ENCODE measurements at regions not wholly inside any gene's neighbourhood (a gene's known extent, or its start where the extent isn't known, plus 50 kb on each side); places are given as distances from the start of the nearest gene placed in this dataset.

DNA sequence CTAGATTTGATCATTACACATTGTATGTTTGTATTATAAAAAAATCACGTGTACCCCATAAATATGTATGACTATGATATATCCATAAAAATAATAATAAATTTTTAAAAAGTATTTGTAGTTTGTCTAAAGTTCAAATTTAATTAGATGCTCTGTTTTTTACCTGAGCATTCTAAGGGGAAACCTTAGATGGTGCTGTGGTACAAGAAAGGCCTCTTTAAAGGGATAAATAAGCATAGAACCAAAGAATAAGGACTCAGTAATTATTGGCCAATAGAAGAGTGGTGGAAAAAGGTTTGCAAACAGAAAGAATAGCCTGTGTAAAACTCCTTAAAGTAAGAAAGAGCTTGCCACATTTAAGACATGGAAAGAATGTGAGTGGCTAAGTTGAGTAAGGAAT lies 580.1 kb upstream of the SEL1L start:
- Histone ChIP-seq H4K91ac (ENCODE audit: low read depth, low read length) (no peak overlapping the region), H2BK5ac (ENCODE audit: low read depth, low read length, poor library complexity) (no peak overlapping the region), H2AK5ac (ENCODE audit: low read length) (no peak overlapping the region), H3K4me2 (ENCODE audit: low read length) (no peak overlapping the region), H4K12ac (ENCODE audit: low read depth, low read length) (no peak overlapping the region), H3K79me2 (ENCODE audit: control insufficient read depth, insufficient read depth, low read length, poor library complexity) (no peaks in the 10 kb centered on the region), H3K4me1 (ENCODE audit: control insufficient read depth in 1 of 2, insufficient read depth in 2 of 2, low read length in 2 of 2) (no peaks in the 10 kb centered on the region), H2BK120ac (ENCODE audit: insufficient read depth, low read length, poor library complexity) (no peak overlapping the region), H3K23ac (ENCODE audit: low read length) (no peak overlapping the region), H2AFZ (ENCODE audit: insufficient read depth, low read length, poor library complexity) (no peak overlapping the region), H3K9ac (ENCODE audit: low read length) (no peak overlapping the region), H3K79me1 (ENCODE audit: low read length) (no peaks in the 10 kb centered on the region), H3K27me3 (ENCODE audit: insufficient read depth, low read length) (no peaks in the 10 kb centered on the region), H3K27ac (ENCODE audit: low read depth, low read length) (no peak overlapping the region), H4K8ac (ENCODE audit: low read depth, low read length) (no peak overlapping the region), H3K14ac (ENCODE audit: low read length) (no peak overlapping the region), H3K4me3 (ENCODE audit: low read depth, low read length) (no peak overlapping the region), H3K36me3 (ENCODE audit: control insufficient read depth in 1 of 2, insufficient read depth in 2 of 2, low read length in 2 of 2) (no peaks in the 10 kb centered on the region), H3K18ac (ENCODE audit: low read length) (no peak overlapping the region), H2BK12ac (ENCODE audit: low read length) (no peak overlapping the region), H3K4ac (ENCODE audit: low read depth, low read length) (no peak overlapping the region), H3K9me3 (ENCODE audit: insufficient read depth, low read depth, low read length) (no peaks in the 10 kb centered on the region)
- WGBS (ENCODE audit: extremely low coverage, insufficient coverage, insufficient read length) = no CpG with 5 or more reads among the region's 1 CpG
- DNase-seq = no peak

DNA sequence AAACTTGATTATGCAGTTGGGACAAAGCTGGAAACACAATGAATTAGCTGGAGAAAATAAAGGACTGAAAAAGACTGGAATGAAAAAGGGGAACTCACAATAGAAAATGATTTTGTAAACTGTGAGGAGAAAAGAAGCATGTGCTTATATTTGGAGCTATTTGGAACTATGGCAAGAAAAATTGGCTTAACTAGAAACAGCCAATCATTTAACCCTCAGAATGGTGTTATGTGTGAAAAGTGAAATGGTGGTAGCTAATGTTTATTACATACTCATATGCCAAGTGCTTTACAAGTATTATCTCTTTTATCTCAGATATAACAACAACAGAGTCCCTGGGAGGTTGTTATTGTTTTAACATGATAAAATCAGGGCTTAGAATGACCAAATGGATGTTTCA lies 583.1 kb upstream of the SEL1L start:
- no peak overlapping the region for H3K27ac ChIP-seq (ENCODE audit: low read depth, low read length)
- H3K23ac ChIP-seq (ENCODE audit: low read length) = no peak overlapping the region
- H3K9me3 ChIP-seq (ENCODE audit: insufficient read depth, low read depth, low read length) = no peaks in the 10 kb centered on the region
- H3K79me2 ChIP-seq (ENCODE audit: control insufficient read depth, insufficient read depth, low read length, poor library complexity) = no peaks in the 10 kb centered on the region
- no peak overlapping the region for H3K18ac ChIP-seq (ENCODE audit: low read length)
- DNase-seq = no peak
- no peak overlapping the region for H3K4ac ChIP-seq (ENCODE audit: low read depth, low read length)
- H2AK5ac ChIP-seq (ENCODE audit: low read length) = no peak overlapping the region
- no peak overlapping the region for H3K4me3 ChIP-seq (ENCODE audit: low read depth, low read length)
- no peak overlapping the region for H4K8ac ChIP-seq (ENCODE audit: low read depth, low read length)
- no peak overlapping the region for H2BK12ac ChIP-seq (ENCODE audit: low read length)
- H4K91ac ChIP-seq (ENCODE audit: low read depth, low read length) = no peak overlapping the region
- no peaks in the 10 kb centered on the region for H3K36me3 ChIP-seq (ENCODE audit: control insufficient read depth in 1 of 2, insufficient read depth in 2 of 2, low read length in 2 of 2)
- no peak overlapping the region for H2AFZ ChIP-seq (ENCODE audit: insufficient read depth, low read length, poor library complexity)
- H3K27me3 ChIP-seq (ENCODE audit: insufficient read depth, low read length) = no peaks in the 10 kb centered on the region
- H3K79me1 ChIP-seq (ENCODE audit: low read length) = no peaks in the 10 kb centered on the region
- no peaks in the 10 kb centered on the region for H3K4me1 ChIP-seq (ENCODE audit: control insufficient read depth in 1 of 2, insufficient read depth in 2 of 2, low read length in 2 of 2)
- no peak overlapping the region for H4K12ac ChIP-seq (ENCODE audit: low read depth, low read length)
- no peak overlapping the region for H3K4me2 ChIP-seq (ENCODE audit: low read length)
- H2BK5ac ChIP-seq (ENCODE audit: low read depth, low read length, poor library complexity) = no peak overlapping the region
- H3K9ac ChIP-seq (ENCODE audit: low read length) = no peak overlapping the region
- no peak overlapping the region for H2BK120ac ChIP-seq (ENCODE audit: insufficient read depth, low read length, poor library complexity)
- no peak overlapping the region for H3K14ac ChIP-seq (ENCODE audit: low read length)

DNA sequence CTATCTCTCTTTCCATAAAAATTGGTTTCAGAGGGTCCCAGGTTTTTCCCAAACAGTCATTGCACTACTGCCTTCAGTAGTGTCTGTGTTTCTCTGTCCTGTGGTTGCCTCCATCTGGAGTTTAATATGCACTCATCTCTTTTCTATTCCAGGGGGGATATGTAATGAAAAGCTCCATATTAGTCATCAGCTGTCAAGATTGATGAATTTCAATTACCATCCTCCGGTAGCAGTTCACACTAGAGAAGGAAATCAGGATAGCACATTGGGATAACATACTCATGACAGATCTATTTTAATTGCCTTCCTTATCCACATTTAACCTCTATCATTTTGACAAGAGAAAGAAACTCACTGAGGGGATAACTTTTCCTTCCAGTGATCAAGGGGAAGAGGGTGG lies 589.0 kb upstream of the SEL1L start:
- Histone ChIP-seq H4K12ac (ENCODE audit: low read depth, low read length) (no peak overlapping the region), H3K9ac (ENCODE audit: low read length) (no peak overlapping the region), H2BK12ac (ENCODE audit: low read length) (no peak overlapping the region), H3K4me2 (ENCODE audit: low read length) (no peak overlapping the region), H3K4ac (ENCODE audit: low read depth, low read length) (no peak overlapping the region), H2AK5ac (ENCODE audit: low read length) (no peak overlapping the region), H2BK5ac (ENCODE audit: low read depth, low read length, poor library complexity) (no peak overlapping the region), H2AFZ (ENCODE audit: insufficient read depth, low read length, poor library complexity) (no peak overlapping the region), H3K79me1 (ENCODE audit: low read length) (no peaks in the 10 kb centered on the region), H3K9me3 (ENCODE audit: insufficient read depth, low read depth, low read length) (no peaks in the 10 kb centered on the region), H3K36me3 (ENCODE audit: control insufficient read depth in 1 of 2, insufficient read depth in 2 of 2, low read length in 2 of 2) (no peaks in the 10 kb centered on the region), H3K14ac (ENCODE audit: low read length) (no peak overlapping the region), H3K23ac (ENCODE audit: low read length) (no peak overlapping the region), H3K27ac (ENCODE audit: low read depth, low read length) (no peak overlapping the region), H4K91ac (ENCODE audit: low read depth, low read length) (no peak overlapping the region), H3K79me2 (ENCODE audit: control insufficient read depth, insufficient read depth, low read length, poor library complexity) (no peaks in the 10 kb centered on the region), H3K27me3 (ENCODE audit: insufficient read depth, low read length) (no peaks in the 10 kb centered on the region), H3K4me1 (ENCODE audit: control insufficient read depth in 1 of 2, insufficient read depth in 2 of 2, low read length in 2 of 2) (no peaks in the 10 kb centered on the region), H3K18ac (ENCODE audit: low read length) (no peak overlapping the region), H3K4me3 (ENCODE audit: low read depth, low read length) (no peak overlapping the region), H2BK120ac (ENCODE audit: insufficient read depth, low read length, poor library complexity) (no peak overlapping the region), H4K8ac (ENCODE audit: low read depth, low read length) (no peak overlapping the region)
- WGBS (ENCODE audit: extremely low coverage, insufficient coverage, insufficient read length) = no CpG with 5 or more reads among the region's 1 CpG
- DNase-seq = no peak

DNA sequence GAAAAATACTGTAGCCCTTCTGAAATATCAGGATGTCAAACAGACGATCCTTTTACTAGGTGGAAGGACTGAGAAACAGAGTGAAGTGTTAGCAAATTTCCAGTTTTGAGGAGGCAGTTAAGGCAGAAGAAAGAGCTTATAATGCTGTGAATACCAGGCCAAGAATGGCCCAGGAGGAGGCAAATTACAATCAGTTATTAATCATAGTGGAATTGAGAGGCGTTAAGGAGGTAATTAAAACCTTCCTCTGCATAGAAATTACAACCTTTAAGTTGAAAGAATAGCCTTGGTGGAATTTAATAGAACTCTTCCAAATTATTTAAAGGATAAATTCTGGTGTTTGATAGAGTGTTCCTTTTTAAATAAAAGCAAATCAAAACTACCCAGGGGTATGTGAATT lies 590.9 kb upstream of the SEL1L start:
- Histone ChIP-seq H2BK120ac (ENCODE audit: insufficient read depth, low read length, poor library complexity) (no peak overlapping the region), H3K27me3 (ENCODE audit: insufficient read depth, low read length) (no peaks in the 10 kb centered on the region), H3K4ac (ENCODE audit: low read depth, low read length) (no peak overlapping the region), H2BK5ac (ENCODE audit: low read depth, low read length, poor library complexity) (no peak overlapping the region), H2AFZ (ENCODE audit: insufficient read depth, low read length, poor library complexity) (no peak overlapping the region), H3K79me1 (ENCODE audit: low read length) (no peaks in the 10 kb centered on the region), H3K23ac (ENCODE audit: low read length) (no peak overlapping the region), H4K12ac (ENCODE audit: low read depth, low read length) (no peak overlapping the region), H3K27ac (ENCODE audit: low read depth, low read length) (no peak overlapping the region), H3K9ac (ENCODE audit: low read length) (no peak overlapping the region), H2BK12ac (ENCODE audit: low read length) (no peak overlapping the region), H3K9me3 (ENCODE audit: insufficient read depth, low read depth, low read length) (no peaks in the 10 kb centered on the region), H3K4me3 (ENCODE audit: low read depth, low read length) (no peak overlapping the region), H3K18ac (ENCODE audit: low read length) (no peak overlapping the region), H3K14ac (ENCODE audit: low read length) (no peak overlapping the region), H3K4me1 (ENCODE audit: control insufficient read depth in 1 of 2, insufficient read depth in 2 of 2, low read length in 2 of 2) (no peaks in the 10 kb centered on the region), H3K4me2 (ENCODE audit: low read length) (no peak overlapping the region), H3K36me3 (ENCODE audit: control insufficient read depth in 1 of 2, insufficient read depth in 2 of 2, low read length in 2 of 2) (no peaks in the 10 kb centered on the region), H2AK5ac (ENCODE audit: low read length) (no peak overlapping the region), H4K91ac (ENCODE audit: low read depth, low read length) (no peak overlapping the region), H3K79me2 (ENCODE audit: control insufficient read depth, insufficient read depth, low read length, poor library complexity) (no peaks in the 10 kb centered on the region), H4K8ac (ENCODE audit: low read depth, low read length) (no peak overlapping the region)
- no CpG with 5 or more reads among the region's 2 CpGs for WGBS (ENCODE audit: extremely low coverage, insufficient coverage, insufficient read length)
- DNase-seq = no peak

DNA sequence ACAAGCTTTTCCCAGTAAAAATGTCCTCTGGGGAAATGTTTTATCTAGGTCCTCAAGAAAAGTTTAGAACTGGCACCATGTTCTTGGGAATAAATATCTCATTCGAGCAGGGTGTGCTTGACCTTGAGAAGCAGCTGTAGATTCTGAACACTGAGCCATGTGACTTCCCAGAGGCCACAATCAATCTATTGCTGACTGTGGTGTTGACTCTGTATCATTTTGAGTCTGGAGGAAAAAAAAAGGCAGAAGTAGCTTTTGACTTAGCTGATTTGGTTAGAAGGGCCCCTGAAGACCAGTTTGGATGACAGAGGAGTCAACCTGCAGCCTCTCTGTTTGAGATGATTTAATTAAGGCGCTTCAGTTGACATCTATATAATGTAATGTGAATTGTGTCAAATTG lies 592.4 kb upstream of the SEL1L start:
- Histone ChIP-seq H4K91ac (ENCODE audit: low read depth, low read length) (no peak overlapping the region), H3K18ac (ENCODE audit: low read length) (no peak overlapping the region), H2BK5ac (ENCODE audit: low read depth, low read length, poor library complexity) (no peak overlapping the region), H3K9me3 (ENCODE audit: insufficient read depth, low read depth, low read length) (no peaks in the 10 kb centered on the region), H3K14ac (ENCODE audit: low read length) (no peak overlapping the region), H3K79me1 (ENCODE audit: low read length) (no peaks in the 10 kb centered on the region), H3K23ac (ENCODE audit: low read length) (no peak overlapping the region), H3K4me2 (ENCODE audit: low read length) (no peak overlapping the region), H3K4me1 (ENCODE audit: control insufficient read depth in 1 of 2, insufficient read depth in 2 of 2, low read length in 2 of 2) (no peaks in the 10 kb centered on the region), H3K9ac (ENCODE audit: low read length) (no peak overlapping the region), H3K27me3 (ENCODE audit: insufficient read depth, low read length) (no peaks in the 10 kb centered on the region), H3K27ac (ENCODE audit: low read depth, low read length) (no peak overlapping the region), H3K4me3 (ENCODE audit: low read depth, low read length) (no peak overlapping the region), H3K79me2 (ENCODE audit: control insufficient read depth, insufficient read depth, low read length, poor library complexity) (no peaks in the 10 kb centered on the region), H2AFZ (ENCODE audit: insufficient read depth, low read length, poor library complexity) (no peak overlapping the region), H4K8ac (ENCODE audit: low read depth, low read length) (no peak overlapping the region), H4K12ac (ENCODE audit: low read depth, low read length) (no peak overlapping the region), H2BK12ac (ENCODE audit: low read length) (no peak overlapping the region), H2BK120ac (ENCODE audit: insufficient read depth, low read length, poor library complexity) (no peak overlapping the region), H2AK5ac (ENCODE audit: low read length) (no peak overlapping the region), H3K36me3 (ENCODE audit: control insufficient read depth in 1 of 2, insufficient read depth in 2 of 2, low read length in 2 of 2) (no peaks in the 10 kb centered on the region), H3K4ac (ENCODE audit: low read depth, low read length) (no peak overlapping the region)
- WGBS (ENCODE audit: extremely low coverage, insufficient coverage, insufficient read length) = no CpG with 5 or more reads among the region's 2 CpGs
- no peak for DNase-seq
